Tibial artery (tissue), 4 donors: ENCODE measurements at regions not wholly inside any gene's neighbourhood (a gene's known extent, or its start where the extent isn't known, plus 50 kb on each side); places are given as distances from the start of the nearest gene placed in this dataset.

Experiments
- DNase-seq, 2 donors: peaks; one replicate each; pipeline ENCODE4 v3.0.0-alpha.2; 2019
- H3K27ac ChIP-seq, 2 donors: fragments of 200-600 bp; sonication (generic) in 1 of 2; 1 replicate in 1 of 2; 2 replicates in 1 of 2; pipeline ENCODE4 v1.5.1; 2018 to 2019; ENCODE audit warnings: mild to moderate bottlenecking in 1 of 2
- H3K27me3 ChIP-seq, 2 donors: fragments of 200-600 bp; sonication (generic) in 1 of 2; one replicate each; pipeline versions ENCODE4 v1.5.1 to v1.6.0; 2016 to 2019
- H3K36me3 ChIP-seq, 3 donors: fragments of 200-600 bp; sonication (generic) in 2 of 3; one replicate each; pipeline ENCODE4 v1.5.1; 2016 to 2019; ENCODE audit warnings: mild to moderate bottlenecking in 2 of 3
- H3K4me1 ChIP-seq, 4 donors: fragments of 200-600 bp; sonication (generic) in 2 of 4; 1 replicate in 3 of 4; 2 replicates in 1 of 4; pipeline ENCODE4 v1.5.1; 2016 to 2019
- H3K4me3 ChIP-seq, 2 donors: fragments of 200-600 bp; sonication (generic) in 1 of 2; 1 replicate in 1 of 2; 2 replicates in 1 of 2; pipeline ENCODE4 v1.5.1; 2018 to 2019; ENCODE audit warnings: mild to moderate bottlenecking in 2 of 2
- H3K9me3 ChIP-seq, 3 donors: fragments of 200-600 bp; sonication (generic) in 1 of 3; one replicate each; pipeline ENCODE4 v1.5.1; 2016 to 2019
- CTCF ChIP-seq, 2 experiments: fragments of 200-600 bp in 1 of 2; fragments of 450-650 bp in 1 of 2; IDR thresholded peaks; one replicate each; pipeline ENCODE4 v1.5.1; 2017 to 2019; ENCODE audit warnings: antibody characterized with exemption in 2 of 2, mild to moderate bottlenecking in 1 of 2, moderate library complexity in 1 of 2
- intact Hi-C: fragments of 100-400 bp; cut with DNase I; formaldehyde crosslinking; loops from one replicate; pipeline ENCODE4 v1.15.0; 2023; ENCODE audit warnings: low total_unique reads

GRCh38 chr13:48600374-48601364, 53.1 kb upstream of the CYSLTR2 start:
- peaks cover 0 to 6% (median 2%) of the 10 kb centered on the region in 3 donors for H3K9me3 ChIP-seq
- H3K27ac ChIP-seq: no peak overlapping the region
- H3K4me1 ChIP-seq: no peaks in the 10 kb centered on the region
- intact Hi-C loops: no loop called here
- no peak for DNase-seq
- no peaks in the 10 kb centered on the region for H3K36me3 ChIP-seq
- TF ChIP-seq CTCF (IDR thresholded peaks at IDR 0.05): no peak
- no peak overlapping the region for H3K4me3 ChIP-seq
- no peaks in the 10 kb centered on the region for H3K27me3 ChIP-seq

- Histone ChIP-seq H3K36me3 (no peaks in the 10 kb centered on the region), H3K4me3 (no peak overlapping the region), H3K27ac (no peak overlapping the region), H3K4me1 (no peaks in the 10 kb centered on the region), H3K9me3 (peaks cover 0 to 6% (median 2%) of the 10 kb centered on the region in 3 donors), H3K27me3 (no peaks in the 10 kb centered on the region)
- DNase-seq: no peak
- TF ChIP-seq CTCF (IDR thresholded peaks at IDR 0.05): no peak
- intact Hi-C loops: no loop called here
These were observed 51.3 kb upstream of the CYSLTR2 start for GRCh38 chr13:48602296-48603016.

- DNase-seq: no peak
- Histone ChIP-seq H3K9me3 (peaks cover 0 to 1% (median 0%) of the 10 kb centered on the region in 3 donors), H3K4me1 (no peaks in the 10 kb centered on the region), H3K27ac (no peak overlapping the region), H3K27me3 (no peaks in the 10 kb centered on the region), H3K36me3 (no peaks in the 10 kb centered on the region), H3K4me3 (no peak overlapping the region)
- intact Hi-C loops: no loop called here
- TF ChIP-seq CTCF (IDR thresholded peaks at IDR 0.05): no peak
These were observed 50.4 kb upstream of the CYSLTR2 start for GRCh38 chr13:48603375-48603774.
